ENCODE measurements at regions not wholly inside any gene's neighbourhood (a gene's known extent, or its start where the extent isn't known, plus 50 kb on each side); places are given as distances from the start of the nearest gene placed in this dataset.

- no peak for TF ChIP-seq CTCF (conservative IDR thresholded peaks at IDR 0.05 in 1 of 2, IDR thresholded peaks at IDR 0.05 in 1 of 2; ENCODE audit: low read depth in 1 of 2, low read length in 2 of 2)
- TF ChIP-seq EZH2 (IDR thresholded peaks at IDR 0.05; ENCODE audit: low read length, missing control alignments), result no peak
These were observed 160.2 kb downstream of the SH2D4B start for GRCh38 chr10:80697926-80698325.

Measured in fibroblast of lung (primary cell).